A673 (cell line): ENCODE measurements at regions not wholly inside any gene's neighbourhood (a gene's known extent, or its start where the extent isn't known, plus 50 kb on each side); places are given as distances from the start of the nearest gene placed in this dataset.

Source experiments
- BruUV-seq: library from RNA; stranded (reverse); fragments of 400-500 nt; replicated peaks from 2 replicates; lab custom pipeline; 2021; lab: Mats Ljungman, UMichigan
- CTCF ChIA-PET: fragments of 300-600 bp; sonication (Branson Sonifier 250); formaldehyde crosslinking; loops from one replicate; lab custom pipeline; 2022; ENCODE audit warnings: antibody characterized with exemption; lab: Charles Lee
- POLR2A ChIA-PET: fragments of 300-600 bp; sonication (Branson Sonifier 250); formaldehyde crosslinking; loops from one replicate; lab custom pipeline; 2022; ENCODE audit warnings: antibody characterized with exemption; ENCODE audit not compliant: low non-redundant PET; lab: Charles Lee
- DNase-seq: peaks from one replicate; pipeline ENCODE4 v3.0.0-alpha.2; 2015; ENCODE audit warnings: low spot score
- H3K27ac ChIP-seq: fragments of 200-600 bp; sonication (generic); 2 replicates; pipeline ENCODE4 v1.5.1; 2016; ENCODE audit warnings: mixed run types, low read depth, mild to moderate bottlenecking, mixed read lengths, antibody characterized with exemption, low read length; ENCODE audit not compliant: poor library complexity, severe bottlenecking
- H3K27me3 ChIP-seq: fragments of 200-600 bp; sonication (generic); replicated peaks from 2 replicates; pipeline ENCODE4 v1.6.1; 2017; ENCODE audit warnings: mixed run types, low read depth, mild to moderate bottlenecking, mixed read lengths, antibody characterized with exemption, low read length; ENCODE audit not compliant: insufficient read depth, poor library complexity
- H3K36me3 ChIP-seq: fragments of 200-600 bp; sonication (generic); 2 replicates; pipeline ENCODE4 v1.6.1; 2016; ENCODE audit warnings: mixed run types, mild to moderate bottlenecking, mixed read lengths, antibody characterized with exemption, low read length; ENCODE audit not compliant: insufficient read depth, poor library complexity, severe bottlenecking
- H3K4me1 ChIP-seq: fragments of 200-600 bp; sonication (generic); 2 replicates; pipeline ENCODE4 v1.6.1; 2017; ENCODE audit warnings: mixed run types, mild to moderate bottlenecking, mixed read lengths, antibody characterized with exemption, low read length; ENCODE audit not compliant: insufficient read depth, poor library complexity, severe bottlenecking
- H3K4me3 ChIP-seq: fragments of 200-600 bp; sonication (generic); 2 replicates; pipeline ENCODE4 v1.5.1; 2016; ENCODE audit warnings: low read depth, mixed run types, mild to moderate bottlenecking, mixed read lengths, low read length; ENCODE audit not compliant: poor library complexity, severe bottlenecking
- H3K9me3 ChIP-seq: fragments of 200-600 bp; sonication (generic); 2 replicates; pipeline ENCODE4 v1.6.1; 2016; ENCODE audit warnings: mixed run types, low read depth, mild to moderate bottlenecking, mixed read lengths, antibody characterized with exemption, low read length; ENCODE audit not compliant: poor library complexity, severe bottlenecking
- EZH2 ChIP-seq: fragments of 200-600 bp; sonication (generic); IDR thresholded peaks from 2 replicates; pipeline ENCODE4 v1.6.1; 2017; ENCODE audit warnings: borderline replicate concordance, low read depth, mild to moderate bottlenecking, mixed read lengths, antibody characterized with exemption, low read length; ENCODE audit not compliant: poor library complexity, severe bottlenecking
- intact Hi-C: fragments of 100-400 bp; cut with micrococcal nuclease; formaldehyde crosslinking; loops from one replicate; pipeline ENCODE4 v1.10.0; 2022; ENCODE audit not compliant: unreplicated experiment
- TF ChIP-seq, protein P1 (sequence below): fragments of 300-800, 200-600 bp; sonication (generic); conservative IDR thresholded peaks from 2 replicates; pipeline ENCODE4 v1.5.1; 2017; ENCODE audit warnings: low read depth, mild to moderate bottlenecking, antibody characterized with exemption, low read length, moderate library complexity, mixed read lengths

DNA sequence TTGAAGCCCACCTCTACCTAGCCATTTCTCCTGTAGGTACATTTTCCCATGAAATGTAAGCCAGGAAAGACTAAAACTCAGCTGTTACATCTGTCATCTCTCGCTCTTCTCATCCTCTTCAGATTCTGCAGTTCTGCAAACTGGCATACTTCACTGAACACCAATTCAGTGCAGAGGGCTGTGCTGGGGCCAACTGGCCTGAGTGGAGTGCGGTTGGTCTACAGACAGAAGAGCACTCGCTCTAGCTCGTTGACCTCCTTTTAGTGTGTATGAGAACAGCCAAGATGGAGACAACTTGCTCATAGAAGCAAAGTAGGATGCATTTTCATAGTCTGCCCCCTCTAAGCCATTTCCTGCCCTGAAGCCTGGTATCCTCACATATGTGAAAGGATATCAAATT, 862.6 kb downstream of the BCL11A start:
- no peaks in the 10 kb centered on the region for H3K4me1 ChIP-seq
- no TSS peak for BruUV-seq
- intact Hi-C loops = no loop called here
- TF ChIP-seq EZH2 = no peak
- TF ChIP-seq, protein P1, sequence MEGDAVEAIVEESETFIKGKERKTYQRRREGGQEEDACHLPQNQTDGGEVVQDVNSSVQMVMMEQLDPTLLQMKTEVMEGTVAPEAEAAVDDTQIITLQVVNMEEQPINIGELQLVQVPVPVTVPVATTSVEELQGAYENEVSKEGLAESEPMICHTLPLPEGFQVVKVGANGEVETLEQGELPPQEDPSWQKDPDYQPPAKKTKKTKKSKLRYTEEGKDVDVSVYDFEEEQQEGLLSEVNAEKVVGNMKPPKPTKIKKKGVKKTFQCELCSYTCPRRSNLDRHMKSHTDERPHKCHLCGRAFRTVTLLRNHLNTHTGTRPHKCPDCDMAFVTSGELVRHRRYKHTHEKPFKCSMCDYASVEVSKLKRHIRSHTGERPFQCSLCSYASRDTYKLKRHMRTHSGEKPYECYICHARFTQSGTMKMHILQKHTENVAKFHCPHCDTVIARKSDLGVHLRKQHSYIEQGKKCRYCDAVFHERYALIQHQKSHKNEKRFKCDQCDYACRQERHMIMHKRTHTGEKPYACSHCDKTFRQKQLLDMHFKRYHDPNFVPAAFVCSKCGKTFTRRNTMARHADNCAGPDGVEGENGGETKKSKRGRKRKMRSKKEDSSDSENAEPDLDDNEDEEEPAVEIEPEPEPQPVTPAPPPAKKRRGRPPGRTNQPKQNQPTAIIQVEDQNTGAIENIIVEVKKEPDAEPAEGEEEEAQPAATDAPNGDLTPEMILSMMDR = no peak
- DNase-seq = no peak
- no peak overlapping the region for H3K27ac ChIP-seq
- H3K27me3 ChIP-seq = no peaks in the 10 kb centered on the region
- H3K9me3 ChIP-seq = peaks cover 5% of the 10 kb centered on the region
- H3K4me3 ChIP-seq = no peak overlapping the region
- no peaks in the 10 kb centered on the region for H3K36me3 ChIP-seq
- CTCF ChIA-PET = no interaction called here
- POLR2A ChIA-PET = no interaction called here

DNA sequence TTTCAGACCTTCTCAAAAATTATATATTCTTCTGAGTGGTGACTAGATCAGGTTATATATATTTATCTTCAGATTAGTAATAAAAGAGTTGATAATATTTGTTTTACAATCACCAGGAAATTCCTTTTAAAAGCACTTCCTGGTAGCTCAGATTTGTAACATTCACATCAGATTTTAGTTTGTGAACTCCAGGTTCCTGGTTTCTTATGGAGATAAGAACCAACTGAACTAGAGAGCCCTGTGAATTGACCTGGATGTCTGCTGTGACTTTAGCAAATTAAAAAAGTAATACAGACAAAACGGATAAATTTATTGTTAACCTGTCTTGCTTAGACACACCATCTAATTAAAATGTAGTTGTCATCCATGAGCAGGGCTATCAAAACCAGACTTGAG, 868.7 kb downstream of the BCL11A start:
- Histone ChIP-seq H3K4me3 (no peak overlapping the region), H3K27me3 (no peaks in the 10 kb centered on the region), H3K9me3 (no peaks in the 10 kb centered on the region), H3K36me3 (no peaks in the 10 kb centered on the region), H3K4me1 (no peaks in the 10 kb centered on the region), H3K27ac (no peak overlapping the region)
- BruUV-seq = no TSS peak
- no peak for DNase-seq
- TF ChIP-seq, protein P1 = no peak
- TF ChIP-seq EZH2 = no peak
- ChIA-PET POLR2A (no interaction called here), CTCF (no interaction called here)
- intact Hi-C loops = no loop called here

DNA sequence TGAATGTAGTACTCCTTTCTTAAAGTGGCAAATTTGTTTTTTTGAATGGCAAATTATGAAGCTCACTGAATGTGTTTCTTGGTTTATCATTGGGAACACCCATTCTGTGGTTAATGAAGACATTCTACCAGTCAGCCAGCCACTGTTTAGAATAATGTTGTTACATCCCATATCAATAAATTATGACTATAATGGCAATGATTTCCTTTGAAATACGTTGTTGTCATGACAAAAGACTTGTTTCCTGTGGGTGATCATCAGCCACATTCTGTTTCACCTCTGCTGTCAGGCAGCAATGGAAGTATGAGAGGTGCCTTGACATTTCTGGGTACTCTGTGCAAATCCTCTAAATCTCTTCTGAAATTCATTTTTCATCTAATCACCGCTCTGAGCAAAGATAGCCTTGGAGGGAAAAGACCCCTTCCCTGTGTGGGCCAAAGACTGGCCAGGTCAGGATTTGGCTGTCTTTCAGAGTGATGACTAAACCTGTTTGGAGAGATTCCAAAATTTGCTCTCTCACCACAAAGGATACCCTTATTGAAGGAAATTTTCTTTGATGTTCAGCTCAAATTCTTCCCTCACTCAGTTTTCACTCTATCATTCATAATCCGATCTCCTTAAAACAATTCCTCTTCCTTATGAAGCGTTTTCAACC, 869.2 kb downstream of the BCL11A start:
- Histone ChIP-seq H3K27me3 (no peaks in the 10 kb centered on the region), H3K9me3 (no peaks in the 10 kb centered on the region), H3K4me1 (no peaks in the 10 kb centered on the region), H3K27ac (no peak overlapping the region), H3K36me3 (no peaks in the 10 kb centered on the region), H3K4me3 (no peak overlapping the region)
- ChIA-PET POLR2A (no interaction called here), CTCF (no interaction called here)
- intact Hi-C loops = no loop called here
- TF ChIP-seq EZH2 = no peak
- TF ChIP-seq, protein P1 = no peak
- DNase-seq = no peak
- no TSS peak for BruUV-seq
